PFSK-1 (cell line): ENCODE measurements at regions not wholly inside any gene's neighbourhood (a gene's known extent, or its start where the extent isn't known, plus 50 kb on each side); places are given as distances from the start of the nearest gene placed in this dataset.

Experiments used
- FOXP2 ChIP-seq: optimal IDR thresholded peaks from 2 replicates; pipeline ENCODE3; 2011; ENCODE audit warnings: borderline replicate concordance, control low read depth, inconsistent platforms; ENCODE audit not compliant: insufficient read depth; ENCODE audit errors: extremely low read length, extremely low read depth
- POLR2AphosphoS5 ChIP-seq: IDR thresholded peaks from 2 replicates; pipeline ENCODE4 v1.6.1; 2012; ENCODE audit warnings: low read depth, mild to moderate bottlenecking, control low read depth, low read length, moderate library complexity
- SIN3A ChIP-seq: IDR thresholded peaks from 2 replicates; pipeline ENCODE4 v1.6.1; 2012; ENCODE audit warnings: mild to moderate bottlenecking, low read length, moderate library complexity, borderline replicate concordance; ENCODE audit not compliant: insufficient read depth
- TAF1 ChIP-seq: IDR thresholded peaks from 2 replicates; pipeline ENCODE4 v1.6.1; 2012; ENCODE audit warnings: low read length, control low read depth, borderline replicate concordance; ENCODE audit not compliant: insufficient read depth
- TF ChIP-seq, protein P1 (sequence below), 2 experiments: IDR thresholded peaks; 2 replicates each; pipeline versions ENCODE4 v1.6.1 to v1.8.0; 2011 to 2012; ENCODE audit warnings: low read depth in 2 of 2, low read length in 2 of 2, control low read depth in 1 of 2, inconsistent platforms in 1 of 2, mild to moderate bottlenecking in 1 of 2, moderate library complexity in 1 of 2; ENCODE audit not compliant: insufficient read depth in 1 of 2

DNA sequence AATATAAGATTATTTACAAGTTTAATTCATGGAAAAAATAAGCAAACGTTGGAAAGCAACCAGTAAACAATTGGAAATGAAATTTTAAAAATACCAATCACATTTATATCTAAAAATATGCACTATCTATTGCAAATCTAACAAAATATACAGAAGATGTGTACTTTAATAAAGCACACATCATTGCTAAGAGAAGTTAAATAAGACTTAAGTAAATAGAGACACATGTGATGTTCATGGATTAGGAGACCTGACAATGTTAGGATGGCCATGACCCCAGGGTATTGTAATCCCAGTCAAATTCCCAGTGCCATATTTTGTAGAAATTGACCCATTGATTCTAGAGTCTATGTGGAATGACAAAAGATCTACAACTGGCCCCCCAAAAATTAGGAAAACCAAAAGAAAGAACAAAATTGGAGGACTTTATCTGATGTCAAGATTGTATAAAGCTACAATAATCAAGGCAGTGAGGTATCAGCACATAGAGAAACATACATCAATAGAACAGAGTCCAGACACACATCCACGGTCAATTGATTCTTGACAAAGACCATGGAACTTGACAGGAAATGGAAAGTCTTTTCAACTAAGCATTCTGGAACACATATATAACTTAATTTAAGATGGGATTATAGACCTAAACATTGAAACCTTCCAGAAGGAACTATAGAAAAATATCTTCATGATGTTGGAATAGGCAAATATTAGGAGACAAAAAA is 90.8 kb upstream of the USP29 start:
- no peak for TF ChIP-seq SIN3A
- TF ChIP-seq TAF1, result no peak
- no peak for TF ChIP-seq POLR2AphosphoS5
- no peak for TF ChIP-seq FOXP2
- TF ChIP-seq, protein P1, sequence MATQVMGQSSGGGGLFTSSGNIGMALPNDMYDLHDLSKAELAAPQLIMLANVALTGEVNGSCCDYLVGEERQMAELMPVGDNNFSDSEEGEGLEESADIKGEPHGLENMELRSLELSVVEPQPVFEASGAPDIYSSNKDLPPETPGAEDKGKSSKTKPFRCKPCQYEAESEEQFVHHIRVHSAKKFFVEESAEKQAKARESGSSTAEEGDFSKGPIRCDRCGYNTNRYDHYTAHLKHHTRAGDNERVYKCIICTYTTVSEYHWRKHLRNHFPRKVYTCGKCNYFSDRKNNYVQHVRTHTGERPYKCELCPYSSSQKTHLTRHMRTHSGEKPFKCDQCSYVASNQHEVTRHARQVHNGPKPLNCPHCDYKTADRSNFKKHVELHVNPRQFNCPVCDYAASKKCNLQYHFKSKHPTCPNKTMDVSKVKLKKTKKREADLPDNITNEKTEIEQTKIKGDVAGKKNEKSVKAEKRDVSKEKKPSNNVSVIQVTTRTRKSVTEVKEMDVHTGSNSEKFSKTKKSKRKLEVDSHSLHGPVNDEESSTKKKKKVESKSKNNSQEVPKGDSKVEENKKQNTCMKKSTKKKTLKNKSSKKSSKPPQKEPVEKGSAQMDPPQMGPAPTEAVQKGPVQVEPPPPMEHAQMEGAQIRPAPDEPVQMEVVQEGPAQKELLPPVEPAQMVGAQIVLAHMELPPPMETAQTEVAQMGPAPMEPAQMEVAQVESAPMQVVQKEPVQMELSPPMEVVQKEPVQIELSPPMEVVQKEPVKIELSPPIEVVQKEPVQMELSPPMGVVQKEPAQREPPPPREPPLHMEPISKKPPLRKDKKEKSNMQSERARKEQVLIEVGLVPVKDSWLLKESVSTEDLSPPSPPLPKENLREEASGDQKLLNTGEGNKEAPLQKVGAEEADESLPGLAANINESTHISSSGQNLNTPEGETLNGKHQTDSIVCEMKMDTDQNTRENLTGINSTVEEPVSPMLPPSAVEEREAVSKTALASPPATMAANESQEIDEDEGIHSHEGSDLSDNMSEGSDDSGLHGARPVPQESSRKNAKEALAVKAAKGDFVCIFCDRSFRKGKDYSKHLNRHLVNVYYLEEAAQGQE (IDR thresholded peaks at IDR 0.05; ENCODE audit: insufficient read depth in 1 of 2, low read depth in 2 of 2, low read length in 2 of 2), result no peak

DNA sequence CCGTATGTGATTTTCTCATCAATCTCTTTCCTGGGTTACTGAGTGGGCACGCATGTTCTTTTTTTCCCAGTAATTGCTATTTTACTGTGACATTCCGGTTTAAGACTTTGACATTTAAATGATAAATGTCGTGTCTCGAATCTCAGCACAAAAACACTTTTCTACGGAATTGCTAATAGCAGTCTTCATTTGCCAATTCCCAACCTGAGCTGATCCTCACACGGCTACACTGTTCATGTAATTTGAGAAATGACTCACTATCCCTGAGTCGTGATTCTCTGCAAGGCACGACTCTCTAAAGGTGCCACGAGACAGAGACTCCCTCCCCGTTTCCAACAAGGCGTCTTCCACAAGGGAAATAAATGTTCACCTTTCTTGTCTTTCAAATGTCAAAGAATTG is 88.7 kb upstream of the USP29 start:
- TF ChIP-seq SIN3A (no peak), POLR2AphosphoS5 (no peak), TAF1 (no peak), FOXP2 (no peak)
- TF ChIP-seq, protein P1 (IDR thresholded peaks at IDR 0.05; ENCODE audit: insufficient read depth in 1 of 2, low read depth in 2 of 2, low read length in 2 of 2), result no peak

DNA sequence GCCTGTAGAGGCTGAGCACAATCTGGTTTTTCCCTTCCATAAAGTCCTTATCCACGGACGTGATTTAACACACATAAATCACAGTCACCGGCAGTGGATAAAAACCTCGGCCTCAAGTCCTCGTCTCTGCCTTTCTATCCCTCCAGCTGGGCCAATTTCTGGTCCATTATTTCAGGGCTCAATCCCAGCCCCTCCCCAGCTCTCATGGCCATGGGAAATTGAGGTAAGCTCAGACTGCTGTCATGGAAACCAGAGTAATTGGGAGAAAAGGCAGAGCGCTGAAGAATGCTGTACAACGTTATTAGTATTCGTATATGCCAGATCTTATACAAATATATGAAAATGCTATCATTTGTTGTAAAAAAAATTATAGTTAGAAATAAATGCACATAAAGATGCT is 86.2 kb upstream of the USP29 start:
- TF ChIP-seq SIN3A (no peak), TAF1 (no peak), FOXP2 (no peak), POLR2AphosphoS5 (no peak)
- TF ChIP-seq, protein P1 (IDR thresholded peaks at IDR 0.05; ENCODE audit: insufficient read depth in 1 of 2, low read depth in 2 of 2, low read length in 2 of 2), result no peak

DNA sequence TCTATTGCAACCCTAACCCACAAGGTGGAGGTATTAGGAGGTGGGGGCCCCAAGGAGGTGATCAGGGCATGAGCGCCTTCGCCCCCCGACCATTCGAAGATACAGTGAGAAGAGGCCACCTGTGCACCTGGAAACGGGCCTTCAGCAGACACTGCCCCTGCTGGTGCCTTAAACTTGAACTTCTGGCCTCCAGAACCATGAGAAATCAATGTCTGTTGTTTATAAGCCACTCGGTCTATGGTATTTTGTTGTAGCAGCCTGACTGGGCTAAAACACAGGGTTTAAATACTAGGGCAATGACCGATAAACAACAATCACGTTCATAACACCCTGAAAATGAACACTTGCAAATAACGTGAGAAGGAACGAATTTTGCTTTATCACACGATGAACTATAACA is 85.2 kb upstream of the USP29 start:
- TF ChIP-seq FOXP2 (no peak), SIN3A (no peak), POLR2AphosphoS5 (no peak), TAF1 (no peak)
- TF ChIP-seq, protein P1 (IDR thresholded peaks at IDR 0.05; ENCODE audit: insufficient read depth in 1 of 2, low read depth in 2 of 2, low read length in 2 of 2), result no peak

DNA sequence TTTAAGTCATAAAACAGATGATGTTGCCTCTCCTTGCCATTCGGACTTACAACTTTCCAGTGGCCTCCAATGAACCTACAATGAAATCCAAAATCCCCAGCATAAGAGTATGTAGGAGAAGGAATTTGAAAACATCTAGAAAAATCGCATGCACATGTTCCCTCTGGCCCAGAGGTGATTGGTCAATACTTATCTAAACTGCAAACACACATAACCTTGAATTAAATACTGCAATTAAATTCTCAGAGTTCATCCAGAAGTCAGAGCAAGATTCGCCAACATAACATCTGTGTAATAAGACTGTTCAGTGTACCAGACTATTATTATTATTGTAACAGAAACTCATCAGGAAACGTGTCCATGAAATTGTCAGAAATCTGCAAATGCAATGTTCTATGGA is 82.2 kb upstream of the USP29 start:
- TF ChIP-seq TAF1 (no peak), POLR2AphosphoS5 (no peak), FOXP2 (no peak), SIN3A (no peak)
- TF ChIP-seq, protein P1 (IDR thresholded peaks at IDR 0.05; ENCODE audit: insufficient read depth in 1 of 2, low read depth in 2 of 2, low read length in 2 of 2), result no peak
